Heart left ventricle (tissue), 13 donors: ENCODE measurements at regions not wholly inside any gene's neighbourhood (a gene's known extent, or its start where the extent isn't known, plus 50 kb on each side); places are given as distances from the start of the nearest gene placed in this dataset.

Experiments
- CTCF ChIP-seq, 12 donors: fragments of 200-600 bp; sonication (generic) in 4 of 12; IDR thresholded peaks; one replicate each; pipeline versions ENCODE4 v1.5.0 to v1.8.0; 2018 to 2022; ENCODE audit warnings: antibody characterized with exemption in 12 of 12, mild to moderate bottlenecking in 5 of 12
- POLR2A ChIP-seq, 2 donors: fragments of 450-650 bp; IDR thresholded peaks; one replicate each; pipeline ENCODE4 v1.6.1; 2017; ENCODE audit warnings: antibody characterized with exemption in 2 of 2, mild to moderate bottlenecking in 2 of 2, moderate library complexity in 2 of 2
- donor health status: ischemic (EF 13 %, LVEDD 7.1; RV severe dilation, severe dysfunction).
- donor health status: DM: no; HTN: yes; CAD: no.
- donor health status: DM: no; HTN: no; CAD: no.
- donor health status: ischemic (EF 25% LVEDD 6.9; RV normal size, moderate dysfunction).
- donor health status: ischemic (EF 25% LVEDD 5.7; RV mildly dilated, moderate dysfunction).
- donor health status: ischemic (EF 35%, LVEDD 5.7; RV mildly dilated, moderate dysfunction).
- donor health status: nonischemic (EF 11% LVEDD 7.7; RV severe dilation, severe dysfunction).
- donor health status: DM: yes; HTN: yes; CAD: no.
- donor health status: PGD.
- donor health status: ischemic (EF 29% LVEDD 5.4; RV normal size, mild dysfunction).
- donor health status: nonischemic (EF 23%, LVEDD 6.1; RV moderate dilation, normal function).

- TF ChIP-seq CTCF (IDR thresholded peaks at IDR 0.05) (no peak), POLR2A (IDR thresholded peaks at IDR 0.05) (no peak)
These were observed 390.0 kb upstream of the PCSK5 start for GRCh38 chr9:75500479-75500878.
